ENCODE measurements at regions not wholly inside any gene's neighbourhood (a gene's known extent, or its start where the extent isn't known, plus 50 kb on each side); places are given as distances from the start of the nearest gene placed in this dataset.

DNA sequence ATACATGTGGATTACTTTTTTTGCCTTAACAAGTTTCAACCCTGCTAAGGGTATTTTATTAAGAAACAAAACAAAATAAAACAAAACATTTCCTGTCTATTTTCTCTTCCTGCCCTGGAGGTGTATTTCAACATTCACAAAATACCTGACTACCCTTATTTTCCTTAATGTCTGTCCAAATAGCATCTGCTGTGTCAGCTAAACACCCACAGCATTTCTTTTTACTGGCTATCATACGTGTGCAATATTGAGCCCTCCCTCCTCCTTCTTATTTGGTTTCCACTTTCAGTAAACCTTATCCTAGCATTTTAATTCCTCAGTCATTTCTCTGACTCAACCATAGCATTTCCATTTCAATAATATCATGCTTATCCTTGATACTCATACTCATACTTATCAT is 1420.0 kb upstream of the ZEB2 start:
- no peaks in the 10 kb centered on the region for H3K4me1 ChIP-seq
- no peaks in the 10 kb centered on the region for H3K27me3 ChIP-seq
- 15 to 62% methylated on average over 1 of the region's 1 CpG for WGBS, 2 donors
- no peaks in the 10 kb centered on the region for H3K36me3 ChIP-seq
- no peak overlapping the region for H3K4me3 ChIP-seq
- intact Hi-C loops (cut with DNase I): no loop called here
- no peak for DNase-seq
- TF ChIP-seq, protein P1, sequence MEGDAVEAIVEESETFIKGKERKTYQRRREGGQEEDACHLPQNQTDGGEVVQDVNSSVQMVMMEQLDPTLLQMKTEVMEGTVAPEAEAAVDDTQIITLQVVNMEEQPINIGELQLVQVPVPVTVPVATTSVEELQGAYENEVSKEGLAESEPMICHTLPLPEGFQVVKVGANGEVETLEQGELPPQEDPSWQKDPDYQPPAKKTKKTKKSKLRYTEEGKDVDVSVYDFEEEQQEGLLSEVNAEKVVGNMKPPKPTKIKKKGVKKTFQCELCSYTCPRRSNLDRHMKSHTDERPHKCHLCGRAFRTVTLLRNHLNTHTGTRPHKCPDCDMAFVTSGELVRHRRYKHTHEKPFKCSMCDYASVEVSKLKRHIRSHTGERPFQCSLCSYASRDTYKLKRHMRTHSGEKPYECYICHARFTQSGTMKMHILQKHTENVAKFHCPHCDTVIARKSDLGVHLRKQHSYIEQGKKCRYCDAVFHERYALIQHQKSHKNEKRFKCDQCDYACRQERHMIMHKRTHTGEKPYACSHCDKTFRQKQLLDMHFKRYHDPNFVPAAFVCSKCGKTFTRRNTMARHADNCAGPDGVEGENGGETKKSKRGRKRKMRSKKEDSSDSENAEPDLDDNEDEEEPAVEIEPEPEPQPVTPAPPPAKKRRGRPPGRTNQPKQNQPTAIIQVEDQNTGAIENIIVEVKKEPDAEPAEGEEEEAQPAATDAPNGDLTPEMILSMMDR (IDR thresholded peaks at IDR 0.05): no peak
- no peak for TF ChIP-seq EP300 (IDR thresholded peaks at IDR 0.05)
- TF ChIP-seq POLR2AphosphoS5 (IDR thresholded peaks at IDR 0.05): no peak
- TF ChIP-seq POLR2A (IDR thresholded peaks at IDR 0.05): no peak
- H3K27ac ChIP-seq: no peak overlapping the region
- H3K9me3 ChIP-seq: no peaks in the 10 kb centered on the region

- WGBS, 2 donors: 83 to 86% methylated on average over 4 of the region's 4 CpGs
- TF ChIP-seq POLR2A (IDR thresholded peaks at IDR 0.05) (no peak), POLR2AphosphoS5 (IDR thresholded peaks at IDR 0.05) (no peak), EP300 (IDR thresholded peaks at IDR 0.05) (no peak)
- TF ChIP-seq, protein P1 (IDR thresholded peaks at IDR 0.05): no peak
- Histone ChIP-seq H3K4me3 (no peak overlapping the region), H3K36me3 (no peaks in the 10 kb centered on the region), H3K9me3 (no peaks in the 10 kb centered on the region), H3K27me3 (no peaks in the 10 kb centered on the region), H3K27ac (no peak overlapping the region), H3K4me1 (no peaks in the 10 kb centered on the region)
- intact Hi-C loops (cut with DNase I): no loop called here
- DNase-seq: no peak
Observed at GRCh38 chr2:145935016-145935415, 1415.1 kb upstream of the ZEB2 start.

GRCh38 chr2:145931781-145932395 is 1412.0 kb upstream of the ZEB2 start:
- no peak for DNase-seq
- H3K9me3 ChIP-seq: no peaks in the 10 kb centered on the region
- WGBS, 2 donors: 74 to 78% methylated on average over 2 of the region's 2 CpGs
- no peaks in the 10 kb centered on the region for H3K4me1 ChIP-seq
- TF ChIP-seq EP300 (IDR thresholded peaks at IDR 0.05): no peak
- no peak for TF ChIP-seq POLR2A (IDR thresholded peaks at IDR 0.05)
- no peak for TF ChIP-seq POLR2AphosphoS5 (IDR thresholded peaks at IDR 0.05)
- TF ChIP-seq, protein P1 (IDR thresholded peaks at IDR 0.05): no peak
- no peak overlapping the region for H3K27ac ChIP-seq
- no peaks in the 10 kb centered on the region for H3K27me3 ChIP-seq
- intact Hi-C loops (cut with DNase I): no loop called here
- no peaks in the 10 kb centered on the region for H3K36me3 ChIP-seq
- H3K4me3 ChIP-seq: no peak overlapping the region

GRCh38 chr2:145930318-145930717 is 1410.4 kb upstream of the ZEB2 start:
- no peaks in the 10 kb centered on the region for H3K36me3 ChIP-seq
- no peak for DNase-seq
- H3K27ac ChIP-seq: no peak overlapping the region
- no peaks in the 10 kb centered on the region for H3K9me3 ChIP-seq
- no peaks in the 10 kb centered on the region for H3K27me3 ChIP-seq
- H3K4me1 ChIP-seq: no peaks in the 10 kb centered on the region
- intact Hi-C loops (cut with DNase I): no loop called here
- 16 to 27% methylated on average over 2 of the region's 2 CpGs for WGBS, 2 donors
- TF ChIP-seq, protein P1 (IDR thresholded peaks at IDR 0.05): no peak
- no peak for TF ChIP-seq POLR2AphosphoS5 (IDR thresholded peaks at IDR 0.05)
- no peak for TF ChIP-seq POLR2A (IDR thresholded peaks at IDR 0.05)
- no peak for TF ChIP-seq EP300 (IDR thresholded peaks at IDR 0.05)
- no peak overlapping the region for H3K4me3 ChIP-seq

Measured in sigmoid colon (tissue), 6 donors.